Natural killer cell treated with Interleukin-12 subunit alpha and Interleukin-12 subunit beta and Interleukin-15 and Interleukin-18, amount 100 ng/mL, for 72 hours (primary cell): ENCODE measurements at regions not wholly inside any gene's neighbourhood (a gene's known extent, or its start where the extent isn't known, plus 50 kb on each side); places are given as distances from the start of the nearest gene placed in this dataset.

Experiments used
- ATAC-seq, 2 donors: fragments of 150-1000 bp; cut with Tn5 transposase in 1 of 2; sonication (Bioruptor Pico), chemical (Tn5 transposase) in 1 of 2; 2 replicates each; pipeline ENCODE4 v1.10.0; 2021
- DNase-seq: peaks from one replicate; pipeline ENCODE4 v3.0.0; 2022; ENCODE audit warnings: low spot score
- H3K27ac Mint-ChIP-seq, 2 donors: 1 replicate in 1 of 2; 2 replicates in 1 of 2; pipeline ENCODE4 v1.8.0; 2022; ENCODE audit warnings: mixed read lengths in 2 of 2, mild to moderate bottlenecking in 1 of 2, moderate library complexity in 1 of 2
- H3K27me3 Mint-ChIP-seq, 2 donors: 1 replicate in 1 of 2; 2 replicates in 1 of 2; pipeline ENCODE4 v1.8.0; 2022; ENCODE audit warnings: mixed read lengths in 2 of 2
- H3K36me3 Mint-ChIP-seq: one replicate; pipeline ENCODE4 v1.8.0; 2022; ENCODE audit warnings: mixed read lengths
- H3K4me1 Mint-ChIP-seq, 2 donors: 1 replicate in 1 of 2; 2 replicates in 1 of 2; pipeline ENCODE4 v1.8.0; 2022; ENCODE audit warnings: low read depth in 2 of 2, mixed read lengths in 2 of 2, mild to moderate bottlenecking in 1 of 2
- H3K4me3 Mint-ChIP-seq: one replicate; pipeline ENCODE4 v1.8.0; 2022; ENCODE audit warnings: mixed read lengths
- H3K9me3 Mint-ChIP-seq: 2 replicates; pipeline ENCODE4 v1.8.0; 2022; ENCODE audit warnings: mixed read lengths

- H3K27me3 Mint-ChIP-seq = no peaks in the 10 kb centered on the region
- peaks cover 3% of the 10 kb centered on the region for H3K9me3 Mint-ChIP-seq
- no peaks in the 10 kb centered on the region for H3K4me1 Mint-ChIP-seq
- no peaks in the 10 kb centered on the region for H3K36me3 Mint-ChIP-seq
- DNase-seq (no peak), ATAC-seq (no peak)
- no peak overlapping the region for H3K27ac Mint-ChIP-seq
- H3K4me3 Mint-ChIP-seq = no peak overlapping the region
Measured at GRCh38 chr4:129429581-129430320, 333.8 kb downstream of the C4orf33 start.

- H3K27me3 Mint-ChIP-seq = no peaks in the 10 kb centered on the region
- H3K4me3 Mint-ChIP-seq = no peak overlapping the region
- DNase-seq (no peak), ATAC-seq (no peak)
- no peak overlapping the region for H3K27ac Mint-ChIP-seq
- no peaks in the 10 kb centered on the region for H3K4me1 Mint-ChIP-seq
- no peaks in the 10 kb centered on the region for H3K36me3 Mint-ChIP-seq
- no peaks in the 10 kb centered on the region for H3K9me3 Mint-ChIP-seq
Measured at GRCh38 chr4:129437347-129437746, 341.4 kb downstream of the C4orf33 start.

GRCh38 chr4:129438456-129438981, 342.6 kb downstream of the C4orf33 start:
- no peaks in the 10 kb centered on the region for H3K4me1 Mint-ChIP-seq
- no peaks in the 10 kb centered on the region for H3K9me3 Mint-ChIP-seq
- ATAC-seq (no peak), DNase-seq (no peak)
- H3K4me3 Mint-ChIP-seq = no peak overlapping the region
- H3K27me3 Mint-ChIP-seq = no peaks in the 10 kb centered on the region
- H3K36me3 Mint-ChIP-seq = no peaks in the 10 kb centered on the region
- H3K27ac Mint-ChIP-seq = no peak overlapping the region

GRCh38 chr4:129446074-129446473, 350.1 kb downstream of the C4orf33 start:
- H3K27me3 Mint-ChIP-seq = no peaks in the 10 kb centered on the region
- DNase-seq = no peak
- H3K27ac Mint-ChIP-seq = no peak overlapping the region
- ATAC-seq = no peak
- no peaks in the 10 kb centered on the region for H3K4me1 Mint-ChIP-seq
- no peaks in the 10 kb centered on the region for H3K36me3 Mint-ChIP-seq
- H3K4me3 Mint-ChIP-seq = no peak overlapping the region
- peaks cover 18% of the 10 kb centered on the region for H3K9me3 Mint-ChIP-seq

- H3K4me1 Mint-ChIP-seq = no peaks in the 10 kb centered on the region
- H3K27ac Mint-ChIP-seq = no peak overlapping the region
- H3K27me3 Mint-ChIP-seq = no peaks in the 10 kb centered on the region
- H3K36me3 Mint-ChIP-seq = no peaks in the 10 kb centered on the region
- H3K9me3 Mint-ChIP-seq = peaks cover 13% of the 10 kb centered on the region
- ATAC-seq = no peak
- no peak overlapping the region for H3K4me3 Mint-ChIP-seq
- no peak for DNase-seq
Measured at GRCh38 chr4:129453524-129454200, 357.7 kb downstream of the C4orf33 start.

GRCh38 chr4:129455482-129455881, 359.5 kb downstream of the C4orf33 start:
- H3K27ac Mint-ChIP-seq = no peak overlapping the region
- H3K4me1 Mint-ChIP-seq = no peaks in the 10 kb centered on the region
- no peak overlapping the region for H3K4me3 Mint-ChIP-seq
- no peaks in the 10 kb centered on the region for H3K36me3 Mint-ChIP-seq
- no peaks in the 10 kb centered on the region for H3K27me3 Mint-ChIP-seq
- ATAC-seq = no peak
- H3K9me3 Mint-ChIP-seq = peaks cover 8% of the 10 kb centered on the region
- no peak for DNase-seq

- no peak overlapping the region for H3K4me3 Mint-ChIP-seq
- H3K27ac Mint-ChIP-seq = no peak overlapping the region
- DNase-seq (no peak), ATAC-seq (no peak)
- H3K9me3 Mint-ChIP-seq = peaks cover 18% of the 10 kb centered on the region
- H3K27me3 Mint-ChIP-seq = no peaks in the 10 kb centered on the region
- H3K36me3 Mint-ChIP-seq = no peaks in the 10 kb centered on the region
- no peaks in the 10 kb centered on the region for H3K4me1 Mint-ChIP-seq
Measured at GRCh38 chr4:129468624-129469023, 372.7 kb downstream of the C4orf33 start.

GRCh38 chr4:129474698-129475097, 378.7 kb downstream of the C4orf33 start:
- Mint-ChIP-seq H3K27me3 (no peaks in the 10 kb centered on the region), H3K4me3 (no peak overlapping the region), H3K9me3 (peaks cover 24% of the 10 kb centered on the region), H3K36me3 (peaks cover 8% of the 10 kb centered on the region), H3K27ac (no peak overlapping the region), H3K4me1 (no peaks in the 10 kb centered on the region)
- no peak for ATAC-seq
- DNase-seq = no peak

GRCh38 chr4:129481107-129481506, 385.2 kb downstream of the C4orf33 start:
- H3K4me1 Mint-ChIP-seq = no peaks in the 10 kb centered on the region
- H3K9me3 Mint-ChIP-seq = peaks cover 12% of the 10 kb centered on the region
- ATAC-seq (no peak), DNase-seq (no peak)
- H3K27me3 Mint-ChIP-seq = no peaks in the 10 kb centered on the region
- no peak overlapping the region for H3K27ac Mint-ChIP-seq
- H3K36me3 Mint-ChIP-seq = no peaks in the 10 kb centered on the region
- no peak overlapping the region for H3K4me3 Mint-ChIP-seq

GRCh38 chr4:129488427-129488826, 392.5 kb downstream of the C4orf33 start:
- Mint-ChIP-seq H3K4me3 (no peak overlapping the region), H3K27me3 (no peaks in the 10 kb centered on the region), H3K36me3 (no peaks in the 10 kb centered on the region), H3K4me1 (no peaks in the 10 kb centered on the region), H3K27ac (no peak overlapping the region), H3K9me3 (peaks cover 8% of the 10 kb centered on the region)
- no peak for DNase-seq
- no peak for ATAC-seq

GRCh38 chr4:129490516-129490915, 394.6 kb downstream of the C4orf33 start:
- no peaks in the 10 kb centered on the region for H3K36me3 Mint-ChIP-seq
- H3K4me1 Mint-ChIP-seq = no peaks in the 10 kb centered on the region
- no peaks in the 10 kb centered on the region for H3K27me3 Mint-ChIP-seq
- H3K9me3 Mint-ChIP-seq = peaks cover 5% of the 10 kb centered on the region
- H3K27ac Mint-ChIP-seq = no peak overlapping the region
- no peak overlapping the region for H3K4me3 Mint-ChIP-seq
- DNase-seq = no peak
- no peak for ATAC-seq

- H3K27ac Mint-ChIP-seq = no peak overlapping the region
- no peak overlapping the region for H3K4me3 Mint-ChIP-seq
- ATAC-seq (no peak), DNase-seq (no peak)
- H3K27me3 Mint-ChIP-seq = no peaks in the 10 kb centered on the region
- H3K36me3 Mint-ChIP-seq = no peaks in the 10 kb centered on the region
- no peaks in the 10 kb centered on the region for H3K4me1 Mint-ChIP-seq
- peaks cover 14% of the 10 kb centered on the region for H3K9me3 Mint-ChIP-seq
Measured at GRCh38 chr4:129498626-129499025, 402.7 kb downstream of the C4orf33 start.

GRCh38 chr4:129514852-129515251, 418.9 kb downstream of the C4orf33 start:
- Mint-ChIP-seq H3K36me3 (no peaks in the 10 kb centered on the region), H3K27ac (no peak overlapping the region), H3K4me3 (no peak overlapping the region), H3K4me1 (no peaks in the 10 kb centered on the region), H3K9me3 (no peaks in the 10 kb centered on the region), H3K27me3 (no peaks in the 10 kb centered on the region)
- DNase-seq (no peak), ATAC-seq (no peak)

- Mint-ChIP-seq H3K36me3 (no peaks in the 10 kb centered on the region), H3K9me3 (peaks cover 3% of the 10 kb centered on the region), H3K27me3 (no peaks in the 10 kb centered on the region), H3K27ac (no peak overlapping the region), H3K4me3 (no peak overlapping the region), H3K4me1 (no peaks in the 10 kb centered on the region)
- DNase-seq = no peak
- ATAC-seq = no peak
Measured at GRCh38 chr4:129515356-129515755, 419.4 kb downstream of the C4orf33 start.
